ENCODE measurements at regions not wholly inside any gene's neighbourhood (a gene's known extent, or its start where the extent isn't known, plus 50 kb on each side); places are given as distances from the start of the nearest gene placed in this dataset.
"Not testable (repeated sequence)": the region's sequence is repeated elsewhere in the genome, so short reads cannot be mapped to it uniquely, and the experiment has no call there.

DNA sequence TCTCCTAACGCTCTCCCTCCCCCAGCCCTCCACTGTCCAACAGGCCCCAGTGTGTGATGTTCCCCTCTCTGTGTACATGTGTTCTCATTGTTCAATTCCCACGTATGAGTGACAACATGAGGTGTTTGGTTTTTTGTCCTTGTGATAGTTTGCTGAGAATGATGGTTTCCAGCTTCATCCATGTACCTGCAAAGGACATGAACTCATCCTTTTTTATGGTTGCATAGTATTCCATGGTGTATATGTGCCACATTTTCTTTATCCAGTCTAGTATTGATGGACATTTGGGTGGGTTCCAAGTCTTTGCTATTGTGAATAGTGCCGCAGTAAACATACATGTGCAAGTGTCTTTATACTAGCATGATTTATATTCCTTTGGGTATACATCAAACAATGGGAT lies 347.4 kb downstream of the MAGEE1 start:
- DNase-seq; H3K36me3 ChIP-seq (ENCODE audit: control insufficient read depth in 2 of 3, insufficient read depth in 3 of 3, low read length in 3 of 3); H3K27me3 ChIP-seq (ENCODE audit: control insufficient read depth, insufficient read depth, low read length); H3K4me3 ChIP-seq (ENCODE audit: low read length in 3 of 3); FAIRE-seq; H3K9ac ChIP-seq (ENCODE audit: low read length in 3 of 3); H3K9me3 ChIP-seq (ENCODE audit: control insufficient read depth in 2 of 3, insufficient read depth in 1 of 3, low read length in 3 of 3); intact Hi-C loops (cut with DNase I); H3K4me1 ChIP-seq (ENCODE audit: control insufficient read depth in 2 of 3, insufficient read depth in 2 of 3, low read depth in 1 of 3, low read length in 3 of 3); H3K27ac ChIP-seq (ENCODE audit: low read depth in 2 of 2, low read length in 2 of 2): not testable (repeated sequence)

DNA sequence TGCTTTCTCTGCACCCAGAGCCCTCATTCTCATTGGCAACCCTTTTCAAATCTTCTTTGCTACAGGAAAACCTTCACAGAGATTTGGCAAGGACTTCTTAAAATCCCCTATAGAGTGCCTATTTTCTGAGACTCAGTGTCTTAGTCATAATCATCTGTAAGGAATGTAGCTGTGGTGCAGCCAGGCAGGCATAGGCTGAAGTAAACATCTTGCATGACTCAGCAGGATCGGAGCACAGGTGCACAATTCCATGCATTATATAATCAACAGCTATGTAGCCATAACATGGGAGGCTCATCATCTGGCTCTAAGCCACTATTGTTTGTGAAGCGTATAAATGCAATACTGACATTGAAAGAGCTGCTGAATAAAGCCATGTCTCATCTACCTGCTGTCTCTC lies 368.8 kb downstream of the MAGEE1 start:
- no peak overlapping the region for H3K27ac ChIP-seq (ENCODE audit: low read depth in 2 of 2, low read length in 2 of 2)
- H3K9ac ChIP-seq (ENCODE audit: low read length in 3 of 3), result no peak overlapping the region
- no peaks in the 10 kb centered on the region for H3K36me3 ChIP-seq (ENCODE audit: control insufficient read depth in 2 of 3, insufficient read depth in 3 of 3, low read length in 3 of 3)
- DNase-seq (no peak), FAIRE-seq (no peak)
- no peaks in the 10 kb centered on the region for H3K27me3 ChIP-seq (ENCODE audit: control insufficient read depth, insufficient read depth, low read length)
- no peaks in the 10 kb centered on the region for H3K4me1 ChIP-seq (ENCODE audit: control insufficient read depth in 2 of 3, insufficient read depth in 2 of 3, low read depth in 1 of 3, low read length in 3 of 3)
- no peaks in the 10 kb centered on the region for H3K9me3 ChIP-seq (ENCODE audit: control insufficient read depth in 2 of 3, insufficient read depth in 1 of 3, low read length in 3 of 3)
- TF ChIP-seq, protein P1, sequence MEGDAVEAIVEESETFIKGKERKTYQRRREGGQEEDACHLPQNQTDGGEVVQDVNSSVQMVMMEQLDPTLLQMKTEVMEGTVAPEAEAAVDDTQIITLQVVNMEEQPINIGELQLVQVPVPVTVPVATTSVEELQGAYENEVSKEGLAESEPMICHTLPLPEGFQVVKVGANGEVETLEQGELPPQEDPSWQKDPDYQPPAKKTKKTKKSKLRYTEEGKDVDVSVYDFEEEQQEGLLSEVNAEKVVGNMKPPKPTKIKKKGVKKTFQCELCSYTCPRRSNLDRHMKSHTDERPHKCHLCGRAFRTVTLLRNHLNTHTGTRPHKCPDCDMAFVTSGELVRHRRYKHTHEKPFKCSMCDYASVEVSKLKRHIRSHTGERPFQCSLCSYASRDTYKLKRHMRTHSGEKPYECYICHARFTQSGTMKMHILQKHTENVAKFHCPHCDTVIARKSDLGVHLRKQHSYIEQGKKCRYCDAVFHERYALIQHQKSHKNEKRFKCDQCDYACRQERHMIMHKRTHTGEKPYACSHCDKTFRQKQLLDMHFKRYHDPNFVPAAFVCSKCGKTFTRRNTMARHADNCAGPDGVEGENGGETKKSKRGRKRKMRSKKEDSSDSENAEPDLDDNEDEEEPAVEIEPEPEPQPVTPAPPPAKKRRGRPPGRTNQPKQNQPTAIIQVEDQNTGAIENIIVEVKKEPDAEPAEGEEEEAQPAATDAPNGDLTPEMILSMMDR (IDR thresholded peaks at IDR 0.05; ENCODE audit: borderline replicate concordance, extremely low read depth, insufficient read depth), result no peak
- no peak overlapping the region for H3K4me3 ChIP-seq (ENCODE audit: low read length in 3 of 3)
- intact Hi-C loops (cut with DNase I), result no loop called here

DNA sequence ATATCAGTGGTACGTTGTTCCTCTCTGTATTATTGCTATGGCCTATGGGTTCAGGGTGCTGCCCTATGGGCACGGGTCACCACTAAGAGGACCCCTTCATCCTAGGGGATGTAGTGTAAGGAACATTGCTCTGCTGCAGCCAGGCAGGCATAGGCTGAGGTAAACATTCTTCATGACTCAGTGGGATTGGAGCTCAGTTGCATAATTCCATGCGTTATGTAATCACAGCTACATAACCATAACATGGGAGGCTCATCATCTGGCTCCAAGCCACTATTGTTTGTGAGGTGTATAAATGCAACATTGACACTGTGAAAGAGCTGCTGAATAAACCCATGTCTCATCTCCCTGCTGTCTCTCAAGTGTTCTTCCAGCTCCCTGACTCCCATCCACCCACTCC lies 375.2 kb downstream of the MAGEE1 start:
- H3K27me3 ChIP-seq (ENCODE audit: control insufficient read depth, insufficient read depth, low read length), result no peaks in the 10 kb centered on the region
- no peak for DNase-seq
- FAIRE-seq, result no peak
- H3K4me3 ChIP-seq (ENCODE audit: low read length in 3 of 3), result no peak overlapping the region
- no peaks in the 10 kb centered on the region for H3K4me1 ChIP-seq (ENCODE audit: control insufficient read depth in 2 of 3, insufficient read depth in 2 of 3, low read depth in 1 of 3, low read length in 3 of 3)
- no peaks in the 10 kb centered on the region for H3K9me3 ChIP-seq (ENCODE audit: control insufficient read depth in 2 of 3, insufficient read depth in 1 of 3, low read length in 3 of 3)
- H3K27ac ChIP-seq (ENCODE audit: low read depth in 2 of 2, low read length in 2 of 2), result no peak overlapping the region
- H3K9ac ChIP-seq (ENCODE audit: low read length in 3 of 3), result no peak overlapping the region
- H3K36me3 ChIP-seq (ENCODE audit: control insufficient read depth in 2 of 3, insufficient read depth in 3 of 3, low read length in 3 of 3), result no peaks in the 10 kb centered on the region
- intact Hi-C loops (cut with DNase I), result no loop called here
- TF ChIP-seq, protein P1 (IDR thresholded peaks at IDR 0.05; ENCODE audit: borderline replicate concordance, extremely low read depth, insufficient read depth), result no peak

DNA sequence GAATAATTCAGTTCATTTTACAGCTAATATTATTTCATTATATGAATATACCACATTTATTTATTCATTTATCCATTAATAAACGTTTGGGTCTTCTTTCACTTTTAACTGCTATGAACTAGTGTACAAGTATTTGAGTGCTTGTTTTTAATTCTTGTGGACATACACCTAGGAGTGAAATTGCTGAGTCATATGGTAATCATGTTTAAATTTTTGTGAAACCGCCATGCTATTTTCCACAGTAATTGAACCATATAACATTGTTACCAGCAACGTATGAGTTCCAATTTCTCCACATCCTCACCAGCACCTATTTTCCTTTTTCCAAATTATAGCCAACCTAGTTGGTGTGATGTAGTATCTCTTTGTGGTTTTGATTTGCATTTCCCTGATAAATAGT lies 388.2 kb downstream of the MAGEE1 start:
- Histone ChIP-seq H3K4me3 (ENCODE audit: low read length in 3 of 3) (no peak overlapping the region), H3K27me3 (ENCODE audit: control insufficient read depth, insufficient read depth, low read length) (no peaks in the 10 kb centered on the region), H3K4me1 (ENCODE audit: control insufficient read depth in 2 of 3, insufficient read depth in 2 of 3, low read depth in 1 of 3, low read length in 3 of 3) (no peaks in the 10 kb centered on the region), H3K9ac (ENCODE audit: low read length in 3 of 3) (no peak overlapping the region), H3K9me3 (ENCODE audit: control insufficient read depth in 2 of 3, insufficient read depth in 1 of 3, low read length in 3 of 3) (no peaks in the 10 kb centered on the region), H3K36me3 (ENCODE audit: control insufficient read depth in 2 of 3, insufficient read depth in 3 of 3, low read length in 3 of 3) (no peaks in the 10 kb centered on the region), H3K27ac (ENCODE audit: low read depth in 2 of 2, low read length in 2 of 2) (no peak overlapping the region)
- FAIRE-seq (peak; percentile 23), DNase-seq (no peak)
- TF ChIP-seq, protein P1 (IDR thresholded peaks at IDR 0.05; ENCODE audit: borderline replicate concordance, extremely low read depth, insufficient read depth), result no peak
- intact Hi-C loops (cut with DNase I), result no loop called here

DNA sequence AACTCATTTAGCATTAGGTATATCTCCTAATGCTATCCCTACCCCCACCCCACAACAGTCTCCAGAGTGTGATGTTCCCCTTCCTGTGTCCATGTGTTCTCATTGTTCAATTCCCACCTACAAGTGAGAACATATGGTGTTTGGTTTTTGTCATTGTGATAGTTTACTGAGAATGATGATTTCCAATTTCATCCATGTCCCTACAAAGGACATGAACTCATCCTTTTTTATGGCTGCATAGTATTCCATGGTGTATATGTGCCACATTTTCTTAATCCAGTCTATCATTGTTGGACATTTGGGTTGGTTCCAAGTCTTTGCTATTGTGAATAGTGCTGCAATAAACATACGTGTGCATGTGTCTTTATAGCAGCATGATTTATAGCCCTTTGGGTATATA lies 389.8 kb downstream of the MAGEE1 start:
- H3K9ac ChIP-seq (ENCODE audit: low read length in 3 of 3); H3K27me3 ChIP-seq (ENCODE audit: control insufficient read depth, insufficient read depth, low read length); FAIRE-seq; DNase-seq; intact Hi-C loops (cut with DNase I); H3K4me1 ChIP-seq (ENCODE audit: control insufficient read depth in 2 of 3, insufficient read depth in 2 of 3, low read depth in 1 of 3, low read length in 3 of 3); H3K4me3 ChIP-seq (ENCODE audit: low read length in 3 of 3); H3K9me3 ChIP-seq (ENCODE audit: control insufficient read depth in 2 of 3, insufficient read depth in 1 of 3, low read length in 3 of 3); H3K27ac ChIP-seq (ENCODE audit: low read depth in 2 of 2, low read length in 2 of 2); H3K36me3 ChIP-seq (ENCODE audit: control insufficient read depth in 2 of 3, insufficient read depth in 3 of 3, low read length in 3 of 3): not testable (repeated sequence)

All from kidney (tissue), 13 donors.